A673 (cell line): ENCODE measurements at regions not wholly inside any gene's neighbourhood (a gene's known extent, or its start where the extent isn't known, plus 50 kb on each side); places are given as distances from the start of the nearest gene placed in this dataset.
"Not testable (repeated sequence)": the region's sequence is repeated elsewhere in the genome, so short reads cannot be mapped to it uniquely, and the experiment has no call there.

Experiments used
- BruUV-seq: library from RNA; stranded (reverse); fragments of 400-500 nt; replicated peaks from 2 replicates; lab custom pipeline; 2021; lab: Mats Ljungman, UMichigan
- CTCF ChIA-PET: fragments of 300-600 bp; sonication (Branson Sonifier 250); formaldehyde crosslinking; loops from one replicate; lab custom pipeline; 2022; ENCODE audit warnings: antibody characterized with exemption; lab: Charles Lee
- POLR2A ChIA-PET: fragments of 300-600 bp; sonication (Branson Sonifier 250); formaldehyde crosslinking; loops from one replicate; lab custom pipeline; 2022; ENCODE audit warnings: antibody characterized with exemption; ENCODE audit not compliant: low non-redundant PET; lab: Charles Lee
- DNase-seq: peaks from one replicate; pipeline ENCODE4 v3.0.0-alpha.2; 2015; ENCODE audit warnings: low spot score
- H3K27ac ChIP-seq: fragments of 200-600 bp; sonication (generic); 2 replicates; pipeline ENCODE4 v1.5.1; 2016; ENCODE audit warnings: mixed run types, low read depth, mild to moderate bottlenecking, mixed read lengths, antibody characterized with exemption, low read length; ENCODE audit not compliant: poor library complexity, severe bottlenecking
- H3K27me3 ChIP-seq: fragments of 200-600 bp; sonication (generic); replicated peaks from 2 replicates; pipeline ENCODE4 v1.6.1; 2017; ENCODE audit warnings: mixed run types, low read depth, mild to moderate bottlenecking, mixed read lengths, antibody characterized with exemption, low read length; ENCODE audit not compliant: insufficient read depth, poor library complexity
- H3K36me3 ChIP-seq: fragments of 200-600 bp; sonication (generic); 2 replicates; pipeline ENCODE4 v1.6.1; 2016; ENCODE audit warnings: mixed run types, mild to moderate bottlenecking, mixed read lengths, antibody characterized with exemption, low read length; ENCODE audit not compliant: insufficient read depth, poor library complexity, severe bottlenecking
- H3K4me1 ChIP-seq: fragments of 200-600 bp; sonication (generic); 2 replicates; pipeline ENCODE4 v1.6.1; 2017; ENCODE audit warnings: mixed run types, mild to moderate bottlenecking, mixed read lengths, antibody characterized with exemption, low read length; ENCODE audit not compliant: insufficient read depth, poor library complexity, severe bottlenecking
- H3K4me3 ChIP-seq: fragments of 200-600 bp; sonication (generic); 2 replicates; pipeline ENCODE4 v1.5.1; 2016; ENCODE audit warnings: low read depth, mixed run types, mild to moderate bottlenecking, mixed read lengths, low read length; ENCODE audit not compliant: poor library complexity, severe bottlenecking
- H3K9me3 ChIP-seq: fragments of 200-600 bp; sonication (generic); 2 replicates; pipeline ENCODE4 v1.6.1; 2016; ENCODE audit warnings: mixed run types, low read depth, mild to moderate bottlenecking, mixed read lengths, antibody characterized with exemption, low read length; ENCODE audit not compliant: poor library complexity, severe bottlenecking
- CTCF ChIP-seq: fragments of 300-800, 200-600 bp; sonication (generic); conservative IDR thresholded peaks from 2 replicates; pipeline ENCODE4 v1.5.1; 2017; ENCODE audit warnings: low read depth, mild to moderate bottlenecking, antibody characterized with exemption, low read length, moderate library complexity, mixed read lengths
- EZH2 ChIP-seq: fragments of 200-600 bp; sonication (generic); IDR thresholded peaks from 2 replicates; pipeline ENCODE4 v1.6.1; 2017; ENCODE audit warnings: borderline replicate concordance, low read depth, mild to moderate bottlenecking, mixed read lengths, antibody characterized with exemption, low read length; ENCODE audit not compliant: poor library complexity, severe bottlenecking
- intact Hi-C: fragments of 100-400 bp; cut with micrococcal nuclease; formaldehyde crosslinking; loops from one replicate; pipeline ENCODE4 v1.10.0; 2022; ENCODE audit not compliant: unreplicated experiment

- intact Hi-C loops = no loop called here
- H3K27ac ChIP-seq = no peak overlapping the region
- DNase-seq = no peak
- TF ChIP-seq CTCF (no peak), EZH2 (no peak)
- H3K4me3 ChIP-seq = no peak overlapping the region
- BruUV-seq = no TSS peak
- H3K36me3 ChIP-seq = no peaks in the 10 kb centered on the region
- H3K4me1 ChIP-seq = no peaks in the 10 kb centered on the region
- H3K27me3 ChIP-seq = peaks cover 3% of the 10 kb centered on the region
- peaks cover 5% of the 10 kb centered on the region for H3K9me3 ChIP-seq
- POLR2A ChIA-PET = no interaction called here
- CTCF ChIA-PET = no interaction called here
These were observed 192.7 kb upstream of the ZCCHC13 start for GRCh38 chrX:74111245-74111644.

GRCh38 chrX:74107666-74108065 is 196.3 kb upstream of the ZCCHC13 start:
- Histone ChIP-seq H3K36me3 (no peaks in the 10 kb centered on the region), H3K4me3 (no peak overlapping the region), H3K4me1 (no peaks in the 10 kb centered on the region), H3K27me3 (peaks cover 3% of the 10 kb centered on the region), H3K9me3 (peaks cover 5% of the 10 kb centered on the region), H3K27ac (no peak overlapping the region)
- POLR2A ChIA-PET = no interaction called here
- BruUV-seq = no TSS peak
- no peak for DNase-seq
- TF ChIP-seq CTCF = no peak
- TF ChIP-seq EZH2 = no peak
- intact Hi-C loops = no loop called here
- CTCF ChIA-PET = no interaction called here

- Histone ChIP-seq H3K27me3 (no peaks in the 10 kb centered on the region), H3K4me1 (no peaks in the 10 kb centered on the region), H3K4me3 (no peak overlapping the region), H3K27ac (no peak overlapping the region), H3K36me3 (no peaks in the 10 kb centered on the region), H3K9me3 (no peaks in the 10 kb centered on the region)
- BruUV-seq = no TSS peak
- TF ChIP-seq EZH2 = no peak
- no peak for TF ChIP-seq CTCF
- intact Hi-C loops = no loop called here
- peak; percentile 33 for DNase-seq
- POLR2A ChIA-PET = no interaction called here
- CTCF ChIA-PET = no interaction called here
These were observed 199.5 kb upstream of the ZCCHC13 start for GRCh38 chrX:74104356-74105015.

- DNase-seq, H3K4me3 ChIP-seq, H3K36me3 ChIP-seq, CTCF ChIA-PET, H3K4me1 ChIP-seq, intact Hi-C loops, H3K27ac ChIP-seq, BruUV-seq, H3K27me3 ChIP-seq, H3K9me3 ChIP-seq, POLR2A ChIA-PET: not testable (repeated sequence)
These were observed 205.6 kb upstream of the ZCCHC13 start for GRCh38 chrX:74098407-74098806.
